Anterior cingulate cortex (tissue), 58 donors: ENCODE measurements at regions not wholly inside any gene's neighbourhood (a gene's known extent, or its start where the extent isn't known, plus 50 kb on each side); places are given as distances from the start of the nearest gene placed in this dataset.

ENCODE experiments used
- DNase-seq, 58 donors: peaks; one replicate each; lab custom pipeline; 2025; lab: John Stamatoyannopoulos, UW

GRCh38 chr3:168540726-168541125 lies 445.0 kb upstream of the GOLIM4 start:
- no peak for DNase-seq

GRCh38 chr3:168539909-168540308 lies 444.2 kb upstream of the GOLIM4 start:
- no peak for DNase-seq

- DNase-seq, result no peak
Measured at GRCh38 chr3:168534761-168535160, 439.0 kb upstream of the GOLIM4 start.

GRCh38 chr3:168533600-168533999 lies 437.9 kb upstream of the GOLIM4 start:
- DNase-seq, result no peak

GRCh38 chr3:168532135-168532534 lies 436.4 kb upstream of the GOLIM4 start:
- DNase-seq, result no peak

- DNase-seq, result no peak
Measured at GRCh38 chr3:168531116-168531515, 435.4 kb upstream of the GOLIM4 start.

GRCh38 chr3:168524129-168524528 lies 428.4 kb upstream of the GOLIM4 start:
- no peak for DNase-seq

GRCh38 chr3:168517249-168518071 lies 421.7 kb upstream of the GOLIM4 start:
- peak in 1 of 58 donors; percentile 17 for DNase-seq

GRCh38 chr3:168514252-168514651 lies 418.5 kb upstream of the GOLIM4 start:
- DNase-seq, result no peak

- no peak for DNase-seq
Measured at GRCh38 chr3:168512802-168513201, 417.1 kb upstream of the GOLIM4 start.

- no peak for DNase-seq
Measured at GRCh38 chr3:168511428-168512014, 415.8 kb upstream of the GOLIM4 start.

- no peak for DNase-seq
Measured at GRCh38 chr3:168506589-168506988, 410.9 kb upstream of the GOLIM4 start.

- DNase-seq, result no peak
Measured at GRCh38 chr3:168501570-168501969, 405.8 kb upstream of the GOLIM4 start.

GRCh38 chr3:168498194-168498593 lies 402.5 kb upstream of the GOLIM4 start:
- no peak for DNase-seq

- no peak for DNase-seq
Measured at GRCh38 chr3:168497741-168498140, 402.0 kb upstream of the GOLIM4 start.

- DNase-seq, result no peak
Measured at GRCh38 chr3:168497183-168497582, 401.5 kb upstream of the GOLIM4 start.

GRCh38 chr3:168495932-168496331 lies 400.2 kb upstream of the GOLIM4 start:
- DNase-seq, result no peak

- DNase-seq, result no peak
Measured at GRCh38 chr3:168495270-168495669, 399.5 kb upstream of the GOLIM4 start.

GRCh38 chr3:168493412-168494205 lies 397.9 kb upstream of the GOLIM4 start:
- DNase-seq, result no peak

GRCh38 chr3:168490981-168491380 lies 395.3 kb upstream of the GOLIM4 start:
- no peak for DNase-seq

- DNase-seq, result no peak
Measured at GRCh38 chr3:168489301-168489700, 393.6 kb upstream of the GOLIM4 start.
